Progenitor cell of endocrine pancreas (in vitro differentiated cells): ENCODE measurements at regions not wholly inside any gene's neighbourhood (a gene's known extent, or its start where the extent isn't known, plus 50 kb on each side); places are given as distances from the start of the nearest gene placed in this dataset.

Source experiments
- DNase-seq: peaks from one replicate; pipeline ENCODE4 v3.0.0; 2021; ENCODE audit warnings: low spot score; ENCODE audit not compliant: unreplicated experiment
- H3K27ac Mint-ChIP-seq: 2 replicates; pipeline ENCODE4 v1.8.0; 2021; ENCODE audit warnings: mild to moderate bottlenecking, moderate library complexity, mixed read lengths
- H3K27me3 Mint-ChIP-seq: 2 replicates; pipeline ENCODE4 v1.8.0; 2021; ENCODE audit warnings: mixed read lengths
- H3K36me3 Mint-ChIP-seq: 2 replicates; pipeline ENCODE4 v1.8.0; 2022; ENCODE audit warnings: mixed read lengths; ENCODE audit not compliant: insufficient read depth
- H3K4me1 Mint-ChIP-seq: 2 replicates; pipeline ENCODE4 v1.8.0; 2021; ENCODE audit warnings: low read depth, mixed read lengths
- H3K4me3 Mint-ChIP-seq: 2 replicates; pipeline ENCODE4 v1.8.0; 2021; ENCODE audit warnings: low read depth, mild to moderate bottlenecking, moderate library complexity, mixed read lengths
- H3K9me3 Mint-ChIP-seq: 2 replicates; pipeline ENCODE4 v1.8.0; 2021; ENCODE audit warnings: low read depth, mixed read lengths
- CTCF ChIP-seq: fragments of 200-600 bp; sonication (generic); IDR thresholded peaks from one replicate; pipeline ENCODE4 v1.5.0; 2021; ENCODE audit warnings: antibody characterized with exemption, mild to moderate bottlenecking; ENCODE audit not compliant: unreplicated experiment

GRCh38 chr4:43903456-43903855, 545.2 kb downstream of the KCTD8 start:
- Mint-ChIP-seq H3K36me3 (no peaks in the 10 kb centered on the region), H3K27ac (no peak overlapping the region), H3K4me1 (no peaks in the 10 kb centered on the region), H3K4me3 (no peak overlapping the region), H3K9me3 (no peaks in the 10 kb centered on the region), H3K27me3 (peaks cover 2% of the 10 kb centered on the region)
- DNase-seq: no peak
- TF ChIP-seq CTCF: no peak

GRCh38 chr4:43918377-43918776, 530.2 kb downstream of the KCTD8 start:
- Mint-ChIP-seq H3K27me3 (no peaks in the 10 kb centered on the region), H3K36me3 (no peaks in the 10 kb centered on the region), H3K4me1 (no peaks in the 10 kb centered on the region), H3K27ac (no peak overlapping the region), H3K4me3 (no peak overlapping the region), H3K9me3 (peaks cover 16% of the 10 kb centered on the region)
- no peak for DNase-seq
- no peak for TF ChIP-seq CTCF

DNA sequence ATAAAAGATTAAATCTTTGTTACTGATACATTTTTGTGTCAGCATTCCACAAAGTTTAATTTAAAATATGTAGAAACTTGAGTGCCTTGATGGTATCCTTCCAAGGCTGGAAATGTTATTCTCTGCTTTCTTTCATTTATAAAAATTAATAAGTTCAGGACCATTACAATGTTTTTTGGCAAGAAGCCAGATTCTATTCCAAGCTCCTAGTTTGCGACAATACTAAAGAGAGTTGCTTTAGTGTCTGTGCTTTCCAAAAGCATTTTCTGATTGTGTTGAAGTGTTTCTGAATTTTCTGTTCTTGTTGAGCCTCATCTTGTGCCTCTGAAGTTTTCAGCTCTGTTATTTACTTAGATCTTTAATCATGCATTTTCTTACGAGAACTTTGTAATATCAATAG, 516.2 kb downstream of the KCTD8 start:
- Mint-ChIP-seq H3K4me3 (no peak overlapping the region), H3K4me1 (peaks cover 3% of the 10 kb centered on the region), H3K27me3 (no peaks in the 10 kb centered on the region), H3K36me3 (no peaks in the 10 kb centered on the region), H3K27ac (no peak overlapping the region), H3K9me3 (no peaks in the 10 kb centered on the region)
- TF ChIP-seq CTCF: no peak
- DNase-seq: no peak

- no peak for DNase-seq
- Mint-ChIP-seq H3K27me3 (no peaks in the 10 kb centered on the region), H3K9me3 (no peaks in the 10 kb centered on the region), H3K4me3 (no peak overlapping the region), H3K36me3 (no peaks in the 10 kb centered on the region), H3K27ac (no peak overlapping the region), H3K4me1 (no peaks in the 10 kb centered on the region)
- no peak for TF ChIP-seq CTCF
Observed at GRCh38 chr4:43943998-43944397, 504.6 kb downstream of the KCTD8 start.

DNA sequence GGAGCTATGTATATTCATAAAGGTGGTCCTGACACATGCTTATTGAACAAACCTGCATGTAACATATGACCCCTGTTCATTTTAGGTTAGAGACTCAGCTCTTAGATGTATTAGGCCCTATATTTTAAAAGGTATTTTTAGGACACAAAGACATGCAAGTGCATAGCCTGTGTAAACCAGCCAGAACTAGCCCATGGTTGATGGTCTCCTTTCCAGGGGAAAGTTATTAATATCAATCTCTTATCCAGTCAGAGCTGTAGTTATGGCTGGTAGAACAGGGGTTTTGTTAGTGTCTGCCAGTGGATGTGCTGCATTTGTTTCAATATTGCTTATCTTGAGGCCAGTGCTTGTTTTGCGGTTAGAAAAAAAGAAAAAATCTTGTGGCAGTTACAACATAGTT, 488.6 kb downstream of the KCTD8 start:
- Mint-ChIP-seq H3K27me3 (no peaks in the 10 kb centered on the region), H3K4me1 (peaks cover 5% of the 10 kb centered on the region), H3K4me3 (no peak overlapping the region), H3K36me3 (no peaks in the 10 kb centered on the region), H3K9me3 (no peaks in the 10 kb centered on the region), H3K27ac (no peak overlapping the region)
- DNase-seq: no peak
- no peak for TF ChIP-seq CTCF

- TF ChIP-seq CTCF: no peak
- Mint-ChIP-seq H3K27ac (no peak overlapping the region), H3K27me3 (no peaks in the 10 kb centered on the region), H3K36me3 (no peaks in the 10 kb centered on the region), H3K4me3 (no peak overlapping the region), H3K9me3 (no peaks in the 10 kb centered on the region), H3K4me1 (peaks cover 3% of the 10 kb centered on the region)
- no peak for DNase-seq
Observed at GRCh38 chr4:43968011-43968410, 480.6 kb downstream of the KCTD8 start.
